ENCODE measurements at regions not wholly inside any gene's neighbourhood (a gene's known extent, or its start where the extent isn't known, plus 50 kb on each side); places are given as distances from the start of the nearest gene placed in this dataset.

- TF ChIP-seq CTCF (IDR thresholded peaks at IDR 0.05; ENCODE audit: low read depth, low read length), result no peak
- no peak for DNase-seq (ENCODE audit: low read depth in 2 of 2)
- no peak overlapping the region for H3K4me3 ChIP-seq (replicated peaks in 1 of 2; ENCODE audit: low read depth in 2 of 2, low read length in 2 of 2)
Measured at GRCh38 chr12:33562401-33562800, 122.8 kb upstream of the SYT10 start.

GRCh38 chr12:33566403-33566802 is 126.8 kb upstream of the SYT10 start:
- H3K4me3 ChIP-seq (replicated peaks in 1 of 2; ENCODE audit: low read depth in 2 of 2, low read length in 2 of 2), result no peak overlapping the region
- TF ChIP-seq CTCF (IDR thresholded peaks at IDR 0.05; ENCODE audit: low read depth, low read length), result no peak
- DNase-seq (ENCODE audit: low read depth in 2 of 2), result no peak

- H3K4me3 ChIP-seq (replicated peaks in 1 of 2; ENCODE audit: low read depth in 2 of 2, low read length in 2 of 2), result no peak overlapping the region
- no peak for TF ChIP-seq CTCF (IDR thresholded peaks at IDR 0.05; ENCODE audit: low read depth, low read length)
- no peak for DNase-seq (ENCODE audit: low read depth in 2 of 2)
Measured at GRCh38 chr12:33575346-33575745, 135.7 kb upstream of the SYT10 start.

- TF ChIP-seq CTCF (IDR thresholded peaks at IDR 0.05; ENCODE audit: low read depth, low read length), result no peak
- no peak for DNase-seq (ENCODE audit: low read depth in 2 of 2)
- no peak overlapping the region for H3K4me3 ChIP-seq (replicated peaks in 1 of 2; ENCODE audit: low read depth in 2 of 2, low read length in 2 of 2)
Measured at GRCh38 chr12:33581613-33582122, 142.0 kb upstream of the SYT10 start.

GRCh38 chr12:33586576-33586975 is 147.0 kb upstream of the SYT10 start:
- TF ChIP-seq CTCF (IDR thresholded peaks at IDR 0.05; ENCODE audit: low read depth, low read length), result no peak
- no peak overlapping the region for H3K4me3 ChIP-seq (replicated peaks in 1 of 2; ENCODE audit: low read depth in 2 of 2, low read length in 2 of 2)
- DNase-seq (ENCODE audit: low read depth in 2 of 2), result peak in 1 of 2 donors; percentile 46

- no peak for TF ChIP-seq CTCF (IDR thresholded peaks at IDR 0.05; ENCODE audit: low read depth, low read length)
- DNase-seq (ENCODE audit: low read depth in 2 of 2), result peak in 1 of 2 donors; percentile 89
- H3K4me3 ChIP-seq (replicated peaks in 1 of 2; ENCODE audit: low read depth in 2 of 2, low read length in 2 of 2), result no peak overlapping the region
Measured at GRCh38 chr12:33587354-33587753, 147.7 kb upstream of the SYT10 start.

Measured in cardiac fibroblast (primary cell).